GM18907 (cell line): ENCODE measurements at regions not wholly inside any gene's neighbourhood (a gene's known extent, or its start where the extent isn't known, plus 50 kb on each side); places are given as distances from the start of the nearest gene placed in this dataset.

Experiments
- ATAC-seq: cut with Tn5 transposase; IDR thresholded peaks from one replicate; pipeline ENCODE4 v1.9.1; 2021; ENCODE audit warnings: mild to moderate bottlenecking, moderate library complexity; ENCODE audit not compliant: unreplicated experiment

DNA sequence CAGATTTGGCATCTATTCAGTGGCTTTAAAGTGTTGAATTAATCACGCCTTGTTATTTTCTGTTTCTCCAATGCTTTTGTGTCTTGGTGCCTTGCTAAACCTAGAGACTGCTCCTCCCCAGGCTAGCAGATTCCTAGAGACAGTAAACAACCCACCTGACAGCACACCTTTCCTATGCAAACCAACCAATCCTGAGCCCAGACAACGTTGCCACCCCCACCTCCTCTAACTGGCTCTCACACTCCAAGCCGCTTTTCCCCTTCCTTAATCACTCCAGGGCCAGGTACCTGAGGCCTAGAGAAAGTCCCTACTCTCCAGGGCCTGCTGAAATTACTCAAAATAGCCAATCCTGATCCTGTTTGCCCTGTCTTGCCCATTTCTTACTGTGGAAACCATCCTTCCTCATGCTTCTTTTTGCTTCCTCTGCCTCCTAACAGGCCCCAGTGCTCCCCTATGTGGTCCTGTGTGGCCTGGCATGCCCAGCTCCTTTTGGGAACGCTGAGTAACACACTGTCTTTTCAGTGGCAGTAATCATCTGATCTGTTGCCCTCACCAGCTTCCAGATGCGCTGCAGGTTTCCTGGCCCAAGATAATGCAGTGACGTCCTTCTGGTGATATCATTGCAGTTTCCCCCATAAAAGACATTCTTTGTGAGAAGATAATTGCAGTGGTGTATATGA lies 53.4 kb downstream of the GAS1 start:
- no peak for ATAC-seq

DNA sequence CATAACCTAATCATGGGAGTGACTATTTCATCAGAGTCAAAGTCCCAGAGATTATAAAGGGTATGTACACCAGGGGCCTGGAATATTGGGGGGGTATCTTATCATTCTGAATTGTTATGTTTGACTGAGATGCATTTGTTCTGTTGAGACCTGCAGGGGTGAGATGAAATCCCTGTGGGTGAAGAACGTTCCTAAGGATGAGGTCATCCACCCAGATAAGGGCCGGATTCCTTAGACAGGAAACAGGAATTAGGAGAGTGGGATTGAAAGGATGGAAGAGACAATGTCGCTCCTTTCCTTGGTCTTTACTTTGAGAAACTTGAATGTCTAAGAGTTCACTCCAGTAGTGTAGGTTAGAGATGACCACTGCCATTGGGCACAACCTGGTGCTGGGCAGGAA lies 54.7 kb downstream of the GAS1 start:
- no peak for ATAC-seq

DNA sequence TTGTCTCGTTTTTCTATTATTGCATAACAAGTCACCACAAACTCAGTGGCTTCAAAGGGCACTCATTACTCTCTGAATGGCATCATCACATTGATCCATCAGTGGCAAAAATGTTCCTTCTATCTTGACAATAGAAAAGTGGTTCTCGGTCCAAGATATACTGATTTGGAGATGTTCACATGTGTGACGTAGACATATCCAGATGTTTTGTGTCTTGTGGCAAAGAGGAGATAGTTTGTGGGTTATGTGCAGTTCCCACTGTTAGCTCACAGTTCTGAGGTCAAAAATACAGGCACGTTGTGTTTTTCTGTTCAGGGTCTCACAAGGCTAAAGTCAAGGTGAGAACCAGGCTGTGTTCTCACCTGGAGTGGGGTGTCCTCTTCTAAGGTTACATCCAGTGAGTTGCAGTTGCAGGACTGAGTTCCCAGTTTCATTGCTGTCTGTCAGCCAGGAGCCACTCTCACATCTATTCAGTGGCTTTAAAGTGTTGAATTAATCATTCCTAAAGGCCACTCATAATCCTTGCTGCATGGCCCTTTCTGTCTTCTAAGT lies 55.3 kb downstream of the GAS1 start:
- ATAC-seq: no peak

DNA sequence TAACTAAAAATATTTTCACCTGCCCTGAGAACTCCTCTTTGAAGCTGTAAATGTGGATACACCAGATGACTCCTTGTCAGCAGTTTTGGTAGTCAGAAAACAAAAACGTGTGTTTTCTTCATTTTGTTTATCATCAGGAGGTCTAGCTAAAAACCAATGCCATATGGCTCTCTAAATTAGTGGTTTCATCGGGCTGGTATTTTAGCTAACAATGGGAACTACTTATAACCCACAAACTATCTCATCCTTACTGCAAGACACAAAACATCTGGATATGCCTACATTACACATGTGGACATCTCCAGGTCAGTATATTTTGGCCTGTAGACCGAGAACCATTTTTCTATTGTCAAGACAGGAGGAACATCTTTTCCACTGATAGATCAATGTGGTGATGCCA lies 56.2 kb downstream of the GAS1 start:
- no peak for ATAC-seq

DNA sequence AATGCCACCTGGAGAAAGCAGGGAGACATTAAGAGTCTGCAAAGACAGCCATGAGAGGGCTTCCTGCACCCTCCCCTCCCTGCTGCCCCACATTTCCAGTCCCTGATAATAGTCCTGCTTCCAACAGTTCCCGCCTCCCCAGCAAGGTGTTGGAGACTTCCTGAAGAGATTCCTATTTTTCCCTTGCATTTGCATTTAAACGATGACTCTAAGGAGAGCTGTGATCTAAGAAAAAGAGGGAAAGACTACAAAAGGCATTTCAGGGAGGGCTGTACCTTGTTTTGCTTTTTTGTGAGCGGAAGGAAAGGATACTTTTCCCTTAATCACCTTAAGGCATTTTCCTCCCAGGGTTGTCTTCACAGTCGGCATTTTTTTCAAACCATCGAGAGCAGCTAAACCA lies 62.1 kb downstream of the GAS1 start:
- ATAC-seq: no peak

DNA sequence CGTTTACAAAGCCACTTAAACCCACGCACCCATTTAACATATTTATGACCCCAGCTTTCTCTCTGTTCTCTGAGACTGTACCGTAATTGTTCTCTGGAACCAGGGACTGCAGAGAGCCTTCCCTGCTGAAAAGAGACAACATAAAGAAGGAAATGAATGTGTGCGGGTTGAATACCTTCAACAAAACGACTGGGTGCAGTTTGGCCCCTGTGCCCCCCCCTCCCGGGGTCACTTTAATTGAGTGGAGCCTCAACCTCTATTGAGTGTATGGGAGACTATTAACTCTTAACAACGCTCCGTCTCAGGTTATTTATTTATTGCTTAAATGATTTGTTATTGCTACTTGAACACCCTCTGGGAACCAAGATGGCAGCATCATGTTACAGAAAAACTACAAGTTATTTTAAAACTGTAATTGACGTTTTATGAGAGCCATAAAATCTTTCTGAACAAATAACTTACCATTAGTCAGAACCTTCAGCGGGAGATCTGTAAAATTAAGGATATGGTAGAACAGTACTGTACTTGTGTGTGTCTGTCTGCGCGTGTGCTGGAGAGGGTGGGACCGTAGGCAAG lies 70.6 kb downstream of the GAS1 start:
- ATAC-seq: no peak

DNA sequence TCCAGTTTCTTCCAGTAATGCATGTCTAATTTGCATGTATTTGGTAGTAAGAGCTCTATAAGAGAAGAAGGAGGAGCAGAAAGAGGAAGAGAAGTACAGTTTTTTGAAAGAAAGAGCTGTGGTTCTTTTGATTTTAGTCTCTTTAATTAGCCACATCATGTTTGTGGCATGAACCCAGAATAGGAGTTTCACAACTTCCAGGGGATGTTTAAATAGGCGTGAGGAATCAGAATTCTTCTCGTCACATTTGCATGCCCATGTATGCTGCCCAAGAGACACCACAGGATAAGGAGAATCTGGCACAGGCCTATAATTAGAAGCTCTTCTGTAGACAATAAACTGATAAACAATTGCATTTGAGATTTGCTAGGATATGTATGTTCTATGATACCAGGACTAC lies 78.7 kb downstream of the GAS1 start:
- ATAC-seq: no peak

DNA sequence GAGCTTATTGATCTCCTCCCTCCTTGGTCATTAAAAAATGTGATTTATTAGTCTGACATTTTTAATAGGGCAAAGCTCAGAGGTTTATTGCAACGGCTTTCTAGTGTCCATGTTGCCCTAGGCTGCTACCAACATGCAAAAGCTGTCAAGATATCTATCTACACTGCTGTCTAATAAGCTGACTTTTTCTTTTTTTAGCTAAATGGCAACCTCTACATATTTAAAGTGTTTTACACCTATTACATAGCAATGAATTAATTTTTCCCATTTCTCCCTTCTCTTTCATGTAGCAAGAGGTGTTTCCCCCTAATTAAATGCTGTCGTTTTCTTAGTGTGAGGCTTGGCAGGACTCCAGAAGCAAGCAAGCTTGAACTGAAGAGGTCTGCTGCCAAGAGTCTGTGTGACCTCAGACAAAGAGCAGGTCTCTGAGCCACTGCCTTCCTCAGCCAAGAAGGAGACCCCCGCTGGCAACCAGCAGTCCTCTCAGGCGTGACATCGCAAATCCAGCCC lies 79.4 kb downstream of the GAS1 start:
- no peak for ATAC-seq

DNA sequence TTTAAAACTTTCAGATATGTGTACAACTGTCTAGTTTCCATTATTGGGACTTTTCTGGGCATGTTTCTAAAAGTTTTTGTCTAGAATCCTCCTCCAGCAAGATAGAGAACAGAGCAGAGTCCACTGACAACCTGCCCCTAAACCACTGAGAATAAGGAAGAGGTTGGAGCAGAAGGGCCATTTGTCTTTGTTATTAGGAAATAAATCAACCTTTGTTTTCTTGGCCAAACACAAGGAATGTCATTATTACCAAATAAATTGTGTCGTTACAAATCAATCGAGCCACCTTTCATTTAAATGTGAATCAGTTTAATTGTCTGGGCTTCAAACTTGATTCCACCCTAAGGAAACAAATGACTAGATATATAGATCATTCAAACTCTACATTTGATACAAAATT lies 81.4 kb downstream of the GAS1 start:
- ATAC-seq: no peak

DNA sequence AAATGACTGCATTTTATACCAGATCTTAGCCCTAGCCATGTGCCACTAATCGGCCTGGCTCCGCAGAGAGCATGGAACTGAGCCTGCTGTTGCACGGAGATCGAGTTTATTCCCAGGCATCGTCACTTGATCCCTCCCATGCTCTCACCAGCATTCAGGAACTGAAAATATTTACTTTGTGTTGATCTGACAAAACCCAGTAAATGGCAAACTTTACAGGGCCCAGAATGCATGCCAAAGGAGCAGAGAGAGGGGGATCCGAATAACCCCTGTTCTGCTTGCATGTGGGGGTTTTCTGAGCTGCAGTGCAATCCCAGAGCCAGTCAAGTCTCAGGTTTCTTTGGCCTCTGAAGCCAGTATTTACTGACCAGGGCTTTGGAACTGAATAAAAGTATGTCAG lies 87.3 kb downstream of the GAS1 start:
- ATAC-seq: no peak

DNA sequence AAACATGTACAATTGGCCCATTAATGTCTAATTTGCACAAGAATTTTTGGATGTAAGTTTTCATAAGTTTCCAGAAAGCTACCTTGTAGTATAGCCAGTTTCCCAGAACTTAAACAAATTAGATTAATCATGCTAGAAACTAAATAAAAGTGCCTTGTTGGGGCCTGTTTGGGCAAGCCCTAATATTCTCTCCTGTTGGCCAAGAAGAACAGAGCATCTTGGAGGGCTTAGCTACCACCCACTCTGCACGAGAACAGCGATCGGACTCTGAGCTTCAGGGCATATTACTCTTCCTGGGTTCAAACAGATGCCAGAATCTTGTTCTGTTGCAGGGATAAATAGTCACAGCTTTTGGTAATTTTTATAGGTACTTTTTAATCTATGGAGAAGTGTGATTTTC lies 88.2 kb downstream of the GAS1 start:
- no peak for ATAC-seq

DNA sequence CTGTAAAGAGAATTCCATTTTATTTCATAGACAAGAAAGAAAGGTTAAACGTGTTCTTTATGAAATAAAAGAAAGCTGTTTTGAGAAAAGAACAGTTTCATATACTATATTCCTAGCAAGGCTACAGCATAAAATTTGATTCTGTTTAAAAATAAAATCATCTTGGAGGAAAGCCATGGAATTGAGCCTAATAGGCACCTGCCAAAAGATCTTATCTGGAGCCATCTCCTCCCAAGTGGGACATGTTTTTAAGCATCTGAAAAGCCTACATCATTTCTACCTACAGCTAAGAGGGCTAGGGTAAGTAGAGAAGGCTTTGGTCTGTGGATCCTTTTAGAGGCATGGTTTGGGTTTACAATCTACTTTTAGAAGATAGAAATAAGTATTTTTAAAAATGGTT lies 89.3 kb downstream of the GAS1 start:
- ATAC-seq: no peak

DNA sequence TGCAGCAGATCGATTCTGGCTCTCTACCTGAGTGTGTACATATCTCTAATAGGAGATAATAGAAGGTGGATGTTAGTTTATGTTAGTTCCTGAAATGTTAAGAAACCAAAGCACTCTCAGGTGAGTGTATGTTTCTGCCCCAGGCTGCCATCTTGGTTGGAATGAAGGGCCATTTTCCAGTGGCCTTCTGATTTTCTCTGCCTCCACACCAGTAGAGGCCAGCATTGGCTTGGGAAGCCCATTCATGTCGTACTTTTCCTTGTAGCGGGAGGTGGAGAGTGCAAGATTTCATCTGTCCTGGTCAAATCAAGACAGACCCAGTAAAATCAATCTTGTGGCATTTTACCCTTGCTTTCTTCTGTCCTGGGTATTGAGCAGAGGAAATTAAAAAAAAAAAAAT lies 91.0 kb downstream of the GAS1 start:
- no peak for ATAC-seq

DNA sequence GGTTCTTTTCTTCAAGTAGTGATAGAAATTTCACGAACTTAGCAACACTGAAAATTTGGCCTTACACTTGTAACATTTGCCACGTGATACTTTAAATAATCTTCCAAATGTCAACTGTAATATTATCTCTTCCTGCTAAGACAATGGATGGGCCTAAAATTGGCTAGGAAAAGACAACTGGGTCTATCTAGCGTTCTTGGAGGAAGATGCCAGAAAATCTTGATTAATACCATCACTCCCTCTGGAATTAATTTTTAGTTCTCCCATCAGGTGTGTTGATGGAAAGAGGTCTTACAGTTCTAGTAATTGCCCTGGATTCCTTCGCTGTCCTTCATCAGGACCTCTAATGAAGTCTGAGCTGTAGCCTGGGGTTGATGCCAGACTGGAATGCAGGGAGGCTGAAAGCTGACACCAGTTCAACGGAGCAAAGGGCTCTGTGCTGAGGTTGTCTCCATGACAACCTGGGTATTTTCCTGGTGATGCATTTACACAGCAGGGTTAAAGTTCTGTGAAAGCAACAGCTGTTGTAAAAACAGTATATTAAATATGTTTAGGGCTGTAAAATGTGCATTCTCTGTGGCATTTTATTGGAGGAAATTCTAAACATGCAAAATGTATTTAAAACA lies 92.3 kb downstream of the GAS1 start:
- ATAC-seq: no peak

DNA sequence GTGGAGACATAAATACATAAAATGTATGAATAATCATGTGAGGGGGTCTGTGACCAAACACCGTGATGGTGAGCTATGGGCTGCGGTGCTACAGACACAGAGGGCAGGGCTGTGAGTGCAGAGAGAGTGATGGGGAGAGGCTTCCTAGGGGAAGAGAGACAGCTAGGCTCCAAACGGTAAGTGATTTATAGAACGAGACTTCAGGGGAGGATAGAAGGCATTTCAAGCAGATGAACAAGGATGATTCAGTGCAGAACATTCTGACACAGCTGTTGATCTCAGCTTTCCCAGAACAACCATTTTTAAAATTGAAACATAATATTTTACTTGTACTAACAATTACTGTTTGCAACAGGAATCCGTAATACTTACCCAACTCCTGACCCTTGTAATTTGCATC lies 100.7 kb downstream of the GAS1 start:
- no peak for ATAC-seq

DNA sequence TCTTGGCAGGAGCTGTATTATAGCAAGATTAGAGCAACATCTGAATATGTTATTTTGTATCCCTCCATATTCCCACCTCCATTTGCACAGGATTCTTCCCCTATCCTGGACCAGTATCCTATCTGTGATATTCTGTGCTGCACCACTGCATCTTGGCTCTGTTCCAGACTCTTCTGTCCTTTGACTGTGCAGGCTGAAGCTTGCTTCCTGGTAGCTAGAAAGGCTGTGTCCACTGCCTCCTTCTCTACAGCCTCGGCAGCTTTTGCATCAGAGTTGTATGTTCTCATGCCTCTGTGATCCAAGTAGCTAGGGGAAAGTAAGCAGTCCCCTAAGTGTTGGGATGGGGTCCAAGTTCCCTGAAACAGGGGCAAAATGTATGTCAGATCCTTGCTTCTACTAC lies 104.1 kb downstream of the GAS1 start:
- ATAC-seq: no peak

DNA sequence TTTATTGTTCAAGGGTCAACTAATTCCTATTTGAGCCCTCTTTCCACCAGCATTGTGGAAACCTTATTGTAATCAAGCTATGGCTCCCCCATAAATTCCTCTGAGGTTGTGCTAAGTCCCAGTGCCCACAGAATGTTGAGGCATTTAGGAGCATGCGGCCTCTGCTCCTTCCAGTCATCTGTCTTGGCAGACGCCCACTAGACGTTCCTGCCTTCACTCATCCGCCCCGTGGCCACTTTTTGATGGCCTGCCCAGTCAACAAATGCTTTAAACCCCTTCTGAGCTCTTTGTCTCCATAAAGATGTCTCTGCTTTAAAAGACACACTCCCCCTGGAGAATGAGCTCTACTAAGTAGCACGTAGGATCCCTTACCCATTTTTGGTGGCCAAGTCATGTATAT lies 104.7 kb downstream of the GAS1 start:
- no peak for ATAC-seq

DNA sequence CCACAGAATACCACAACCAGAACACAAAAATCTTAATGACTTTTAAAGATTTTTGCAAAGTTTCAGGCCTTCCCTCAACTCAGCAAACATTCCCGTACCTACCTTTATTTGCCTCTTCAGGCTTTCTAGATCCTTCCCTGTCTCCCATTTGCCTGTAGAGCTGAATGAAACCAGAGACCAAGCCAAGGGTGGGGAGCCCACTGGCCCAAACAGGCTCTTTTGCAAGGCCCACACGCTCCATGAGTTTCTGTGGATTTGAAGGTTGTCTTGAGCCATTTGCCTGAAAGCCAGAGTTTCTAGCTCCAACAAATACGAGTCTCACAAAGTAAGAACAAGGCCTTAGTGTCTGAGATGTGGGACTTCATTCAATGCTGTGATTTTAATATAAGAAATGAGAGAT lies 107.8 kb downstream of the GAS1 start:
- no peak for ATAC-seq

DNA sequence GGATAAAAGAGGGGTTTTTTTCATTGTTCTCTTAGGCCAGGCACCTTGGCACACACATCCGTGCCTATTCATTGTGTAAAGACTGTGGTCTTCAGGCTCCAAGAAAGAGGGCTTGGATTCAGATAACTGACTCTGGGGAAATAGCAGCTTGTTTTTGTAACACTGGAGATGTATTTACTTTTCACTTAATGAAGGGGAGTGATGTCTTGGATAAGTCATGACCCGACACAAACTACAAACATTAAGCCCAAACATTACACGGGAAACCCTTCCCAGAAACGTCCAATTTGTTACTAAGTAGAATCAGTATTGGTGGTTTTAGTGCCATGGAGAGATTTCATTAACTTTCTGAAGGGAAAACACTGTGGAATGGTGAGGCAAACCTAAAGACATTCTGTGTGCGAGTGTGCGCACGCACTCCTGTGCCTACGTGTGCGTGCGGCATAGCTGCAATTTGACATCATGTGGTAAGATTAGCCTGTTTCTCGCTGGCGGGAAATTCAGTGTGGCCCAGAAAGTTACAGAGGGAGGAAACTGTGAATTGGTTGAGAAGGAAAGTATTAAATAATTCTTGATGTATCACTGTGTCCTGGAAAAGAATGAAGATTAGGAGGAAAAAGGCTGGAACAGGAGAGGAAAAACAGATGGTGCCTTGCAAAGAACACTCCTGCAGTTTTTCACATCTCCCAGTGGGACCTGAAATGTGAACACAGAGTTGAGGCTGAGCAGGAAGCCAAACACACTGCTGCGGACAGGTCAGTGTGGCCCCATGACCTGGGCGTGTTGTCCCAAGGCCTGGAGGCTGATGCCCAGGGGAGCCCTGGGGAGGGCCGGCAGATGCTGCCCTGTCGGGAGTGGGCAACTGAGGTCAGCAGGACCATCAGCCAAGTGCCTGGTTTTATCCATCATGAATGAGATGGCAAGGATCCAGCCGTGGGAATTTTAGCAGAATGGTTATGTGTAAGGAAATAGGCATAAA lies 108.5 kb downstream of the GAS1 start:
- no peak for ATAC-seq

DNA sequence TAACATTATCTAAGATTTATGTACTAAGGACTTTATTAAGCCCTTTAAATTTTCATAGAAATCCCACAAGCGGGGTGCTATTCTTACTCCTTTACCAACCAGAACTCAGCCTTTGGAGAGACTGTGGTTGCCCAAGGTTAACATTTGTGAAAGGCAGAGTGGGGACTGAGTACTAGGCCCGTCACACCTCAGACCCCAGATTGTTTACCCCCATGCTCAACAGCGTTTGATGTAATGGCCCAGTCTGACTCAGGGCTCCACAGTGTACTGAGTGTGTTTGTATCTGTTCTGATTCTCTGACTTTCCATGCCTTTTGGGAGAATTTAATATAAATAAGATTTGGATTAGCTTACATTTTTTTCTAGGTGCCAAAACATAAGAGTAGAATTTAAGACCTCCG lies 110.0 kb downstream of the GAS1 start:
- no peak for ATAC-seq

DNA sequence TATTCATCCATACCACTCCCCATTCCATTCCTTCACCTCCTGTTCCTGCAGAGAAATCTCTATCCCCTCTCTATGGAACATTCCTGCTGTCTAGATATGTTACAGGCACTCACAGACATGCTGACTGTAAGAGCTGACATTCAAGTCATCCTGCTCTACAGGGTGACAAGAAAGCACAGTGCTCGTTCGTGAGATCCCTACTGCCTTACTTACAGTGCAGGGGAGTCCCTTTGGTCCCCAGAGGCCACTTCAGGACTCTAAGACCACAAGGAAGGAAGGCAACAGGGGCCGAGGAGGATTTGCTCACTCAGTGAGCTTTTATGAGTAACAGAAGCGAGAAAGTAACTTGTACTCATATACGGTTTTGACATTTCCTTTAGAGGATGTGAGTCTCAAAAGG lies 110.5 kb downstream of the GAS1 start:
- ATAC-seq: peak; percentile 86
